Activated CD8-positive, alpha-beta memory T cell treated with anti-CD3 and anti-CD28 coated beads for 36 hours (primary cell): ENCODE measurements at regions not wholly inside any gene's neighbourhood (a gene's known extent, or its start where the extent isn't known, plus 50 kb on each side); places are given as distances from the start of the nearest gene placed in this dataset.
"Not testable (repeated sequence)": the region's sequence is repeated elsewhere in the genome, so short reads cannot be mapped to it uniquely, and the experiment has no call there.

Experiments
- CTCF ChIA-PET: fragments of 350-600 bp; sonication (Branson Sonifier 250); formaldehyde crosslinking; loops from one replicate; lab custom pipeline; 2021; ENCODE audit warnings: antibody characterized with exemption; lab: Charles Lee
- POLR2A ChIA-PET: fragments of 350-600 bp; sonication (Branson Sonifier 250); formaldehyde crosslinking; loops from one replicate; lab custom pipeline; 2021; ENCODE audit warnings: antibody characterized with exemption; lab: Charles Lee

- ChIA-PET CTCF (no interaction called here), POLR2A (no interaction called here)
Observed at GRCh38 chr6:77025736-77026223, 437.5 kb downstream of the HTR1B start.

GRCh38 chr6:77021778-77022177 is 441.5 kb downstream of the HTR1B start:
- POLR2A ChIA-PET, result no interaction called here
- CTCF ChIA-PET, result no interaction called here

GRCh38 chr6:77021232-77021631 is 442.1 kb downstream of the HTR1B start:
- CTCF ChIA-PET, result no interaction called here

GRCh38 chr6:77019081-77019480 is 444.2 kb downstream of the HTR1B start:
- CTCF ChIA-PET, result no interaction called here

More at GRCh38 chr6:77021232-77021631, 442.1 kb downstream of the HTR1B start:
- POLR2A ChIA-PET, result no interaction called here

GRCh38 chr6:77017537-77017936 is 445.8 kb downstream of the HTR1B start:
- POLR2A ChIA-PET, result no interaction called here
- CTCF ChIA-PET, result no interaction called here

More at GRCh38 chr6:77019081-77019480, 444.2 kb downstream of the HTR1B start:
- POLR2A ChIA-PET, result no interaction called here

- ChIA-PET CTCF (no interaction called here), POLR2A (no interaction called here)
Observed at GRCh38 chr6:77015350-77015749, 447.9 kb downstream of the HTR1B start.

- CTCF ChIA-PET, result no interaction called here
- POLR2A ChIA-PET, result no interaction called here
Observed at GRCh38 chr6:77011929-77012545, 451.3 kb downstream of the HTR1B start.

GRCh38 chr6:77010931-77011542 is 452.3 kb downstream of the HTR1B start:
- ChIA-PET POLR2A (no interaction called here), CTCF (no interaction called here)

GRCh38 chr6:76992553-76992952 is 470.7 kb downstream of the HTR1B start:
- ChIA-PET POLR2A (no interaction called here), CTCF (no interaction called here)

- CTCF ChIA-PET, result no interaction called here
Observed at GRCh38 chr6:76984572-76984971, 478.7 kb downstream of the HTR1B start.

GRCh38 chr6:76982476-76983199 is 480.7 kb downstream of the HTR1B start:
- CTCF ChIA-PET, result no interaction called here

More at GRCh38 chr6:76984572-76984971, 478.7 kb downstream of the HTR1B start:
- POLR2A ChIA-PET, result no interaction called here

GRCh38 chr6:76972474-76972873 is 490.8 kb downstream of the HTR1B start:
- ChIA-PET CTCF (no interaction called here), POLR2A (no interaction called here)

More at GRCh38 chr6:76982476-76983199, 480.7 kb downstream of the HTR1B start:
- POLR2A ChIA-PET, result no interaction called here

- POLR2A ChIA-PET, CTCF ChIA-PET: not testable (repeated sequence)
Observed at GRCh38 chr6:76959177-76959576, 504.1 kb downstream of the HTR1B start.

- CTCF ChIA-PET, result no interaction called here
- POLR2A ChIA-PET, result no interaction called here
Observed at GRCh38 chr6:76942203-76942966, 520.9 kb downstream of the HTR1B start.

- CTCF ChIA-PET, result no interaction called here
- POLR2A ChIA-PET, result no interaction called here
Observed at GRCh38 chr6:76940191-76940590, 523.1 kb downstream of the HTR1B start.

- POLR2A ChIA-PET, result no interaction called here
- CTCF ChIA-PET, result no interaction called here
Observed at GRCh38 chr6:76914737-76915136, 548.6 kb downstream of the HTR1B start.

GRCh38 chr6:76905541-76905940 is 557.8 kb downstream of the HTR1B start:
- CTCF ChIA-PET, POLR2A ChIA-PET: not testable (repeated sequence)

- POLR2A ChIA-PET, result no interaction called here
Observed at GRCh38 chr6:76892542-76892941, 570.7 kb downstream of the HTR1B start.

GRCh38 chr6:76888351-76888750 is 574.9 kb downstream of the HTR1B start:
- ChIA-PET CTCF (no interaction called here), POLR2A (no interaction called here)

More at GRCh38 chr6:76892542-76892941, 570.7 kb downstream of the HTR1B start:
- CTCF ChIA-PET, result no interaction called here

GRCh38 chr6:76886900-76887299 is 576.4 kb downstream of the HTR1B start:
- CTCF ChIA-PET, result no interaction called here
- POLR2A ChIA-PET, result no interaction called here
